KMS-11 (cell line): ENCODE measurements at regions not wholly inside any gene's neighbourhood (a gene's known extent, or its start where the extent isn't known, plus 50 kb on each side); places are given as distances from the start of the nearest gene placed in this dataset.

Experiments used
- H2AFZ ChIP-seq: fragments of 200-600 bp; sonication (generic); 2 replicates; pipeline ENCODE4 v1.6.1; 2016; ENCODE audit warnings: antibody characterized with exemption, mixed run types, low read depth
- H3K27ac ChIP-seq: fragments of 200-600 bp; sonication (generic); 2 replicates; pipeline ENCODE4 v1.6.1; 2016; ENCODE audit warnings: mild to moderate bottlenecking, mixed run types
- H3K27me3 ChIP-seq: fragments of 200-600 bp; sonication (generic); 2 replicates; pipeline ENCODE4 v1.6.1; 2017; ENCODE audit warnings: mild to moderate bottlenecking, low read depth, mixed run types, moderate library complexity; ENCODE audit not compliant: insufficient read depth
- H3K36me3 ChIP-seq: fragments of 200-600 bp; sonication (generic); 2 replicates; pipeline ENCODE4 v1.6.1; 2017; ENCODE audit warnings: mild to moderate bottlenecking, mixed run types; ENCODE audit not compliant: insufficient read depth
- H3K4me1 ChIP-seq: fragments of 200-600 bp; sonication (generic); 2 replicates; pipeline ENCODE4 v1.6.1; 2016; ENCODE audit warnings: mild to moderate bottlenecking, low read depth, mixed run types; ENCODE audit not compliant: poor library complexity, severe bottlenecking
- H3K4me2 ChIP-seq: fragments of 200-600 bp; sonication (generic); 2 replicates; pipeline ENCODE4 v1.7.0; 2016; ENCODE audit warnings: mild to moderate bottlenecking, mixed run types
- H3K4me3 ChIP-seq: fragments of 200-600 bp; sonication (generic); IDR thresholded peaks from 2 replicates; pipeline ENCODE4 v1.6.1; 2017; ENCODE audit warnings: low read depth, low read length, mixed read lengths; ENCODE audit not compliant: insufficient read depth
- H3K79me2 ChIP-seq: fragments of 200-600 bp; sonication (generic); 2 replicates; pipeline ENCODE4 v1.6.1; 2016; ENCODE audit warnings: low read depth, mixed run types; ENCODE audit not compliant: insufficient read depth
- H3K9ac ChIP-seq: fragments of 200-600 bp; sonication (generic); 2 replicates; pipeline ENCODE4 v1.6.1; 2016; ENCODE audit warnings: mild to moderate bottlenecking, mixed run types
- H4K20me1 ChIP-seq: fragments of 200-600 bp; sonication (generic); 2 replicates; pipeline ENCODE4 v1.6.1; 2016; ENCODE audit warnings: mild to moderate bottlenecking, mixed run types; ENCODE audit not compliant: insufficient read depth
- TF ChIP-seq, protein P1 (sequence below): fragments of 200-600 bp; sonication (generic); conservative IDR thresholded peaks from 2 replicates; pipeline ENCODE4 v1.6.1; 2017; ENCODE audit warnings: low read depth, mild to moderate bottlenecking, antibody characterized with exemption, low read length, moderate library complexity, mixed read lengths

DNA sequence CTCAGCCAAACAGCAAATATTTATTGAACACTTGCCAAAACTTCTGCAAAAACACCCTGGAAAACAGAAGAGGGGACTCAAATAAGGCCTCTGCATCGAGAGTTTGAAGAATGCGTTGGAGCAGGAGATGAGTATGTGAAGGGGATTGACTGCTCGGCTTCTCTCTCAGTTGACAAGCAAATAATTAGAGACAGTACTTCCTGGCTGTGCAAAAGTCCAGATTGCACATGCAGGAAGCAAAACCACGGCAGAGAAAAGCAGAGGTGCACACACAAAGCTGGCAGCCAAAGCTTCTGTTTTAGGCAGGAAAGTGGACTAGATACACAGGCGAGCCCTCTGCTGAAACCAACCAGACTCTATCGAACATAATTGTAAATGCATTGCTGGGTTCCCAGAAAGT lies 343.6 kb upstream of the MGMT start:
- TF ChIP-seq, protein P1, sequence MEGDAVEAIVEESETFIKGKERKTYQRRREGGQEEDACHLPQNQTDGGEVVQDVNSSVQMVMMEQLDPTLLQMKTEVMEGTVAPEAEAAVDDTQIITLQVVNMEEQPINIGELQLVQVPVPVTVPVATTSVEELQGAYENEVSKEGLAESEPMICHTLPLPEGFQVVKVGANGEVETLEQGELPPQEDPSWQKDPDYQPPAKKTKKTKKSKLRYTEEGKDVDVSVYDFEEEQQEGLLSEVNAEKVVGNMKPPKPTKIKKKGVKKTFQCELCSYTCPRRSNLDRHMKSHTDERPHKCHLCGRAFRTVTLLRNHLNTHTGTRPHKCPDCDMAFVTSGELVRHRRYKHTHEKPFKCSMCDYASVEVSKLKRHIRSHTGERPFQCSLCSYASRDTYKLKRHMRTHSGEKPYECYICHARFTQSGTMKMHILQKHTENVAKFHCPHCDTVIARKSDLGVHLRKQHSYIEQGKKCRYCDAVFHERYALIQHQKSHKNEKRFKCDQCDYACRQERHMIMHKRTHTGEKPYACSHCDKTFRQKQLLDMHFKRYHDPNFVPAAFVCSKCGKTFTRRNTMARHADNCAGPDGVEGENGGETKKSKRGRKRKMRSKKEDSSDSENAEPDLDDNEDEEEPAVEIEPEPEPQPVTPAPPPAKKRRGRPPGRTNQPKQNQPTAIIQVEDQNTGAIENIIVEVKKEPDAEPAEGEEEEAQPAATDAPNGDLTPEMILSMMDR, result no peak
- Histone ChIP-seq H3K4me2 (no peak overlapping the region), H3K4me3 (no peak overlapping the region), H3K27me3 (no peaks in the 10 kb centered on the region), H3K4me1 (no peaks in the 10 kb centered on the region), H3K36me3 (no peaks in the 10 kb centered on the region), H3K27ac (no peak overlapping the region), H4K20me1 (no peaks in the 10 kb centered on the region), H3K79me2 (no peaks in the 10 kb centered on the region), H2AFZ (no peak overlapping the region), H3K9ac (no peak overlapping the region)

DNA sequence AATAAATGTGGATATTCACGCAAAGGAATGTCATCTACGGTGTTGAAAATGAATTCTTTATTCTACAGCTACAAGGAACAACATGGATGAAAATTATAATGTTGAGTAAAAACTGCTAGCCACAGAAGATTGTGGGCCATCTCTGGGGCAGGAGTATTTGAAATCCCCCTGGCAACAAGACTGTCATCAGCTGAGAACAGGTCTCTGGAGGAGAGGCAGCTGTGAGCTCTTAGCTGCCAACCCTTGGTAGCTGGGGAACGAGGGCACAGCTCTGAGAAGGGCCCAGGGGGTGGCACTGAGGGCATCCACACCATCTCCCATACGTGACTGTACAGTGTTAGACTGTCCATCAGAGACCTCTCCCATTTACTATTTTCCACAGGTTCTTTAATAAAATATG lies 340.1 kb upstream of the MGMT start:
- no peaks in the 10 kb centered on the region for H3K36me3 ChIP-seq
- H3K27ac ChIP-seq, result no peak overlapping the region
- H3K27me3 ChIP-seq, result no peaks in the 10 kb centered on the region
- H3K79me2 ChIP-seq, result no peaks in the 10 kb centered on the region
- no peak overlapping the region for H3K4me2 ChIP-seq
- no peak overlapping the region for H3K4me3 ChIP-seq
- H2AFZ ChIP-seq, result no peak overlapping the region
- no peak overlapping the region for H3K9ac ChIP-seq
- TF ChIP-seq, protein P1, result no peak
- no peaks in the 10 kb centered on the region for H3K4me1 ChIP-seq
- H4K20me1 ChIP-seq, result no peaks in the 10 kb centered on the region

DNA sequence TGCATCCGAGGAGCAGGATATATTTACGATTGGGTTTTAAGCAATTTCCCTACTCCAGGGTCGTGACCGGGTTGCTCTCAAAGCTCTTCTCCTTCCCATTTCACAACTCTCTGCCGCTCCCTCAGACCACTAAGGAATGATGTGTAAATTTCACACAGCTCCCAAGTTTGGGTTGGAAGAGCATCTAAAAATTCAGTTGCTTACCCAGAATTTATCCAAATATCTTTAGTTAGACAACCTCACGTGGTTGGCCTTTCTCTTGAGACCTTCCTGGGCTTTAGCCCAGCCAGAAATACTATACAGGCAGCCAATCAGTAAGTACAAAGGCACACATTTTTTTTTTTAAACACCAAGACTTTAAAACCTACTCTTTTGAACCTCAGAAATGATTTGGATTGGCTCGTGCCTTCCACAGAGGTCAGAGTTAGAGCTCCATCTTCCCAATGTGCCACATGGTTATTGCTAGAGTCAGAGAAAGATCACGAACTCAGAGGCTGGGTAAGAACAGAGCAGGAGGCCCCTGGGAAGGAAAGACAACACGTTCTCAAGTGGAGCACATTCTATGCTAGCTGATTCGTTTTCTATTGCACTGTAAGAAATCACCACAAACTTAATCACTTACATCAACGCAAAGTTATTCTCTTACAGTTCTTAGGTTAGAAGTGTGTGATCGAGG lies 335.4 kb upstream of the MGMT start:
- Histone ChIP-seq H4K20me1 (no peaks in the 10 kb centered on the region), H3K4me3 (no peak overlapping the region), H3K79me2 (no peaks in the 10 kb centered on the region), H3K27ac (no peak overlapping the region), H3K27me3 (no peaks in the 10 kb centered on the region), H3K4me1 (no peaks in the 10 kb centered on the region), H3K36me3 (no peaks in the 10 kb centered on the region), H2AFZ (no peak overlapping the region), H3K4me2 (no peak overlapping the region), H3K9ac (no peak overlapping the region)
- TF ChIP-seq, protein P1, result no peak

DNA sequence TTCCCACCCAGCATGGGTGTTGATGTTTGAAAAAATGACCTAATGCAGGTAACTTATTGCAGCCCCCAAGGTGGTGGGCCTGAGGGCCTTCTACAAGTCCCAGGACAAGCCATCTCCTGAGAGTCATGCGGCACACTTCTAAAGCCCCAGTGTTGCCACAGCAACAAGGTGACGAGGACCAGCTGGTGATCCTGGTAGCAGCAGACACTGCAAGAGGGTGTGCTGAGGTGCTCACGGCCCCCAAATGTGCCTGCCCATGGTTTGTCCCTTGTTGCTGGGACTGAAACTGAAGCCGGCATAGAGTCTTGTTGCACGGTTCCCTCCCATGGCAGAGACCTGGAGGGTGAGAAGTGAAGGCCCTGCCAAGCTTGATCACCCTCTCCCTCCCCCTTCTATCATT lies 333.2 kb upstream of the MGMT start:
- H3K79me2 ChIP-seq, result no peaks in the 10 kb centered on the region
- TF ChIP-seq, protein P1, result no peak
- no peaks in the 10 kb centered on the region for H3K4me1 ChIP-seq

More for the DNA sequence above, 333.2 kb upstream of the MGMT start:
- no peak overlapping the region for H2AFZ ChIP-seq
- H3K4me3 ChIP-seq, result no peak overlapping the region
- H3K27ac ChIP-seq, result no peak overlapping the region
- H4K20me1 ChIP-seq, result no peaks in the 10 kb centered on the region
- no peaks in the 10 kb centered on the region for H3K36me3 ChIP-seq
- no peaks in the 10 kb centered on the region for H3K27me3 ChIP-seq
- no peak overlapping the region for H3K4me2 ChIP-seq
- H3K9ac ChIP-seq, result no peak overlapping the region
